ENCODE measurements at regions not wholly inside any gene's neighbourhood (a gene's known extent, or its start where the extent isn't known, plus 50 kb on each side); places are given as distances from the start of the nearest gene placed in this dataset.

DNA sequence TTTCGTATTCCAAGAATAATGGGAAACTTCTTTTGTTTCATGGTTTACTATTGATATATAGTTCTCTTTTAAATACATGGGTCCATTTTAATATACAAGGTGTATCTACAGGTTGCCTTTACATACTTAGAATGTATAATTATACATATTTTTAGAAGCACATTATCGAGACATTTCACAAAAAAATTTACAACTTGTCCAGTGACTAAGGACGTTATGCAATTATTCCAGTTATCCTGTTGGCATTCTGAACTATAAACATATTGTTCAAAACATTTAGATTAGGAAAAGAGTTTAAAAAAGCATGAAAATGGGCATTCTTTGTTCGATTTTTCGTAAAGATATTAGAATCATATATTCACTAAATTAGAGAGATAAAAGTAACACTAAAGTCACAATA lies 344.6 kb upstream of the TMEFF2 start:
- Histone ChIP-seq H3K27ac (no peak overlapping the region), H3K79me2 (ENCODE audit: low read depth) (no peaks in the 10 kb centered on the region), H3K4me1 (replicated peaks; ENCODE audit: insufficient read depth) (no peaks in the 10 kb centered on the region), H3F3A (ENCODE audit: insufficient read depth, low read depth) (no peaks in the 10 kb centered on the region), H3K9me3 (ENCODE audit: insufficient read depth, low read depth) (no peaks in the 10 kb centered on the region), H3K27me3 (ENCODE audit: insufficient read depth, low read depth) (no peaks in the 10 kb centered on the region), H2AFZ (no peak overlapping the region), H4K20me1 (ENCODE audit: insufficient read depth) (no peaks in the 10 kb centered on the region), H3K4me3 (no peak overlapping the region), H3K9me2 (ENCODE audit: insufficient read depth) (no peaks in the 10 kb centered on the region), H3K4me2 (no peak overlapping the region), H3K36me3 (ENCODE audit: low read depth) (no peaks in the 10 kb centered on the region)
- no peak for DNase-seq
- intact Hi-C loops (cut with micrococcal nuclease; ENCODE audit: unreplicated experiment): no loop called here
- POLR2A ChIA-PET (ENCODE audit: unreplicated experiment): no interaction called here
- no TSS peak for BruUV-seq (replicated peaks)
- TF ChIP-seq EZH2 (IDR thresholded peaks at IDR 0.05; ENCODE audit: low read depth): no peak
- TF ChIP-seq, protein P1, sequence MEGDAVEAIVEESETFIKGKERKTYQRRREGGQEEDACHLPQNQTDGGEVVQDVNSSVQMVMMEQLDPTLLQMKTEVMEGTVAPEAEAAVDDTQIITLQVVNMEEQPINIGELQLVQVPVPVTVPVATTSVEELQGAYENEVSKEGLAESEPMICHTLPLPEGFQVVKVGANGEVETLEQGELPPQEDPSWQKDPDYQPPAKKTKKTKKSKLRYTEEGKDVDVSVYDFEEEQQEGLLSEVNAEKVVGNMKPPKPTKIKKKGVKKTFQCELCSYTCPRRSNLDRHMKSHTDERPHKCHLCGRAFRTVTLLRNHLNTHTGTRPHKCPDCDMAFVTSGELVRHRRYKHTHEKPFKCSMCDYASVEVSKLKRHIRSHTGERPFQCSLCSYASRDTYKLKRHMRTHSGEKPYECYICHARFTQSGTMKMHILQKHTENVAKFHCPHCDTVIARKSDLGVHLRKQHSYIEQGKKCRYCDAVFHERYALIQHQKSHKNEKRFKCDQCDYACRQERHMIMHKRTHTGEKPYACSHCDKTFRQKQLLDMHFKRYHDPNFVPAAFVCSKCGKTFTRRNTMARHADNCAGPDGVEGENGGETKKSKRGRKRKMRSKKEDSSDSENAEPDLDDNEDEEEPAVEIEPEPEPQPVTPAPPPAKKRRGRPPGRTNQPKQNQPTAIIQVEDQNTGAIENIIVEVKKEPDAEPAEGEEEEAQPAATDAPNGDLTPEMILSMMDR (conservative IDR thresholded peaks at IDR 0.05): no peak
- CTCF ChIA-PET: no interaction called here

DNA sequence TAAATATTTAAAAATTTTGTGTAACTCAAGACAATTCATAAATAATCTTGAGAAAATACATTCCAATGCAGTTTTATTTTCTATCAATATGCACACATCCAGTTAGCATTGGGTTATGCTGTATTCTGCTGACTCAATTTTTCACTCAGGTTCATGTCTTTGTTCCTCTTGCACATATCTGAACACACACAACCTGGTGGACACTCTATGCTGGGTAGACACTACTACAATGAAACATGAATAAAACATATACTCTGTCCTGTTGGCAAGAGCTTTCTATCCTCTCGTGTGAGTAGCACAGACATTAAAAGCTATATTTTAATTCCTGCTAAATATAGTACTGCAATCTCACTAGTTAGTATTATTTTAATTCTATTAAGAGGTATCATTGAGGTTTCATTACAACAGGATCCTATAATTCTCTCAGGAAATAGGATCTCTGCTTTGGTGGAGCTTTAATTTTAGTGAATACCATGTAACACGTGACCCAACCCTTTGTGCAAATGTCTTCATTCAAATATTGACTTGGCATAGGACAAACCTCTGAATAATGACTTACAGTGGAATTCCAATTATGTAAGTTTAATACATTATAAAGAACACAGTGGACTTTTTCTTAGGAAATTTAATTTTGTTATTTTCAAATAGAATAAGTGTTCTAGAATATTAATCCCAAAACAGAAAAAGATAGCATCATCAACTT lies 342.3 kb upstream of the TMEFF2 start:
- POLR2A ChIA-PET (ENCODE audit: unreplicated experiment): no interaction called here
- no TSS peak for BruUV-seq (replicated peaks)

DNA sequence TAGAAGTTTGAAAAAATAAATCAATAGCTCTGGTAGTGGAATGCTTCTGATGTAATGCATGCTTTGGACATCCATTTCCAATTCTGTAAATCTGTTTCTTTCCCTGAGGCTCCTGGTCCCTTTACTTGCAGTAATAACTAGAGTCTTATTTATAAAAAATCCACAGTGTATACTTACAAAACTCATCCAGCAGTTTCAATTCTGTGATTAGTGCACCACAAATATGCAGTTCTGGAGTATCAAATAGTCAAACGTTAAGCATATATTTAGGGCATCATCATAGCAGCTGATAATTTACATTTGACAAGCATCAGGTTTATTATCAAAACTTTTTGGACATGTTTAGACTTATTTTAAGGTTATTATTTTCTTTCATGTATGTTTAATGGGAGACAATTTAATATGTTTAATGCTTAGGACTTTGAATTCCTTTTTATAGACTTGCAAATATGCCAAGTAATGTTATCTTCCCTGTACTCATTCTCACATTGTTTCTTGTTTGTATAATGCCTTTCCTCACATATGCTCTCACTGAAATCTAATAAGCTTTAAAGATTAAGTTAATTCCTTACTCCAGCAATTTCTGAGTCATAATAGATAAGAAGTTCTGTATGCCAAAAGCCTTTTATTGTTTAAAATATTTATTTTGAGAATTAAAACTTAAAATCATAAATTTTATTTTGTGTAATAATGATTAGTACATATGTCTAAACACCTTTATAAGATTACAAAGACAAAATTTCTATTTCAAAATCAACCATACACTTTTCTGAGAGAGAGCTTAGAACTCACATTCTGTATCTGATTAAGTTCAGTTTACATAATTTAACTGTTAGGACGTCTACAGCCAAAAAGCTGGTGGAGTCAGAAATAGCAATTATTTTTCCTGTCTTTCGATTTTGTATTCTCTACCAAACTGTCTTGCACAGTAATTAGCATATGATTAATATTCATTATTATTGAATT lies 341.5 kb upstream of the TMEFF2 start:
- ChIA-PET CTCF (no interaction called here), POLR2A (ENCODE audit: unreplicated experiment) (no interaction called here)
- no peaks in the 10 kb centered on the region for H3F3A ChIP-seq (ENCODE audit: insufficient read depth, low read depth)
- no peaks in the 10 kb centered on the region for H3K79me2 ChIP-seq (ENCODE audit: low read depth)
- H3K36me3 ChIP-seq (ENCODE audit: low read depth): no peaks in the 10 kb centered on the region
- no peak overlapping the region for H3K4me3 ChIP-seq
- H2AFZ ChIP-seq: no peak overlapping the region
- TF ChIP-seq EZH2 (IDR thresholded peaks at IDR 0.05; ENCODE audit: low read depth): no peak
- TF ChIP-seq, protein P1 (conservative IDR thresholded peaks at IDR 0.05): no peak
- H3K9me3 ChIP-seq (ENCODE audit: insufficient read depth, low read depth): no peaks in the 10 kb centered on the region
- no peaks in the 10 kb centered on the region for H3K27me3 ChIP-seq (ENCODE audit: insufficient read depth, low read depth)
- H4K20me1 ChIP-seq (ENCODE audit: insufficient read depth): no peaks in the 10 kb centered on the region
- BruUV-seq (replicated peaks): no TSS peak
- no peaks in the 10 kb centered on the region for H3K9me2 ChIP-seq (ENCODE audit: insufficient read depth)
- intact Hi-C loops (cut with micrococcal nuclease; ENCODE audit: unreplicated experiment): no loop called here
- H3K27ac ChIP-seq: no peak overlapping the region
- H3K4me1 ChIP-seq (replicated peaks; ENCODE audit: insufficient read depth): no peaks in the 10 kb centered on the region
- no peak overlapping the region for H3K4me2 ChIP-seq
- no peak for DNase-seq

More for the DNA sequence above, 342.3 kb upstream of the TMEFF2 start:
- Histone ChIP-seq H3K27me3 (ENCODE audit: insufficient read depth, low read depth) (no peaks in the 10 kb centered on the region), H2AFZ (no peak overlapping the region), H3K27ac (no peak overlapping the region), H3K9me2 (ENCODE audit: insufficient read depth) (no peaks in the 10 kb centered on the region), H4K20me1 (ENCODE audit: insufficient read depth) (no peaks in the 10 kb centered on the region), H3F3A (ENCODE audit: insufficient read depth, low read depth) (no peaks in the 10 kb centered on the region), H3K9me3 (ENCODE audit: insufficient read depth, low read depth) (no peaks in the 10 kb centered on the region), H3K4me2 (no peak overlapping the region), H3K4me1 (replicated peaks; ENCODE audit: insufficient read depth) (no peaks in the 10 kb centered on the region), H3K79me2 (ENCODE audit: low read depth) (no peaks in the 10 kb centered on the region), H3K4me3 (no peak overlapping the region), H3K36me3 (ENCODE audit: low read depth) (no peaks in the 10 kb centered on the region)
- no peak for DNase-seq
- CTCF ChIA-PET: no interaction called here
- intact Hi-C loops (cut with micrococcal nuclease; ENCODE audit: unreplicated experiment): no loop called here
- TF ChIP-seq, protein P1 (conservative IDR thresholded peaks at IDR 0.05): no peak
- no peak for TF ChIP-seq EZH2 (IDR thresholded peaks at IDR 0.05; ENCODE audit: low read depth)

All from PC-9 (cell line).